ENCODE measurements at regions not wholly inside any gene's neighbourhood (a gene's known extent, or its start where the extent isn't known, plus 50 kb on each side); places are given as distances from the start of the nearest gene placed in this dataset.

DNA sequence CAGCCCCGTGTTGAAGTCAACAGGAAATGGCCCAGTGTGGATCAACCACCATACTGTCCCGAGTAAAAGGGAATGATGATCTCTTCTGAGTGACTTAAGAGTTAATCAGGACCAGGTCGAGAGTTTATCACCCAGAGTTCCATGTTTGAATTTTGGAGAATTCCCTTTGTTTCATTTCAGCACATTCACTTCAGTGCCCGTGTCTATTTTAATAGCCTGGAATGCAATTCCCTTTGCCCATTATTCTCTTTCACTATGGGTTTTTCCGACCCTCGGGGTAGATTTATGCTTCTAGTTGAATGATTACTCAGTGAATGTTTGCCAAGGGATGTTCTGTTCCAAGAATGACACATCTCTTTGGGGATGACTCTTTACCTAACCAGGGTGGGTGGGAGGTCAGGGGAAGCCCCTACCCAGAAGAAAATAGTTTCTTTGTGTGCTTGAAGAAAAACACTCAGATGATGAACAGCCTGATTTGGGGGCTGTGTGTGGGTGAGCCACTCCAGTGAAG is 594.9 kb downstream of the INHBA start:
- H3F3A ChIP-seq (ENCODE audit: insufficient read depth) = 0 out of 2 replicates have a peak, but pooled peaks cover 3% of the 10 kb centered on the region
- H3K9ac ChIP-seq (ENCODE audit: low read length) = no peak overlapping the region
- H3K27me3 ChIP-seq (ENCODE audit: low read length) = no peaks in the 10 kb centered on the region
- H3K79me2 ChIP-seq (ENCODE audit: insufficient read depth, low read length) = no peaks in the 10 kb centered on the region
- no peaks in the 10 kb centered on the region for H3K9me2 ChIP-seq (replicated peaks; ENCODE audit: insufficient read depth, low read length)
- no peak overlapping the region for H2AFZ ChIP-seq (ENCODE audit: low read depth, low read length, severe bottlenecking)
- H3K9me3 ChIP-seq (ENCODE audit: insufficient read depth, low read length) = no peaks in the 10 kb centered on the region
- no peaks in the 10 kb centered on the region for H4K20me1 ChIP-seq (ENCODE audit: low read depth, low read length)
- H3K4me3 ChIP-seq (ENCODE audit: insufficient read depth, low read length, poor library complexity, severe bottlenecking) = no peak overlapping the region
- no peaks in the 10 kb centered on the region for H3K36me3 ChIP-seq (ENCODE audit: low read length)
- H3K4me2 ChIP-seq (ENCODE audit: low read depth, low read length, poor library complexity, severe bottlenecking) = no peak overlapping the region
- H3K27ac ChIP-seq (ENCODE audit: low read depth, low read length) = no peak overlapping the region
- TF ChIP-seq, protein P1, sequence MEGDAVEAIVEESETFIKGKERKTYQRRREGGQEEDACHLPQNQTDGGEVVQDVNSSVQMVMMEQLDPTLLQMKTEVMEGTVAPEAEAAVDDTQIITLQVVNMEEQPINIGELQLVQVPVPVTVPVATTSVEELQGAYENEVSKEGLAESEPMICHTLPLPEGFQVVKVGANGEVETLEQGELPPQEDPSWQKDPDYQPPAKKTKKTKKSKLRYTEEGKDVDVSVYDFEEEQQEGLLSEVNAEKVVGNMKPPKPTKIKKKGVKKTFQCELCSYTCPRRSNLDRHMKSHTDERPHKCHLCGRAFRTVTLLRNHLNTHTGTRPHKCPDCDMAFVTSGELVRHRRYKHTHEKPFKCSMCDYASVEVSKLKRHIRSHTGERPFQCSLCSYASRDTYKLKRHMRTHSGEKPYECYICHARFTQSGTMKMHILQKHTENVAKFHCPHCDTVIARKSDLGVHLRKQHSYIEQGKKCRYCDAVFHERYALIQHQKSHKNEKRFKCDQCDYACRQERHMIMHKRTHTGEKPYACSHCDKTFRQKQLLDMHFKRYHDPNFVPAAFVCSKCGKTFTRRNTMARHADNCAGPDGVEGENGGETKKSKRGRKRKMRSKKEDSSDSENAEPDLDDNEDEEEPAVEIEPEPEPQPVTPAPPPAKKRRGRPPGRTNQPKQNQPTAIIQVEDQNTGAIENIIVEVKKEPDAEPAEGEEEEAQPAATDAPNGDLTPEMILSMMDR (IDR thresholded peaks at IDR 0.05; ENCODE audit: insufficient read depth, low read length, poor library complexity, severe bottlenecking) = no peak
- TF ChIP-seq EZH2phosphoT487 (conservative IDR thresholded peaks at IDR 0.05; ENCODE audit: low read length) = no peak

- Histone ChIP-seq H3K27me3 (ENCODE audit: low read length) (no peaks in the 10 kb centered on the region), H3F3A (ENCODE audit: insufficient read depth) (0 out of 2 replicates have a peak, but pooled peaks cover 3% of the 10 kb centered on the region), H3K9me2 (replicated peaks; ENCODE audit: insufficient read depth, low read length) (no peaks in the 10 kb centered on the region), H3K27ac (ENCODE audit: low read depth, low read length) (no peak overlapping the region), H2AFZ (ENCODE audit: low read depth, low read length, severe bottlenecking) (no peak overlapping the region), H3K36me3 (ENCODE audit: low read length) (no peaks in the 10 kb centered on the region), H3K9me3 (ENCODE audit: insufficient read depth, low read length) (no peaks in the 10 kb centered on the region), H3K4me3 (ENCODE audit: insufficient read depth, low read length, poor library complexity, severe bottlenecking) (no peak overlapping the region), H3K9ac (ENCODE audit: low read length) (no peak overlapping the region), H3K79me2 (ENCODE audit: insufficient read depth, low read length) (no peaks in the 10 kb centered on the region), H4K20me1 (ENCODE audit: low read depth, low read length) (no peaks in the 10 kb centered on the region), H3K4me2 (ENCODE audit: low read depth, low read length, poor library complexity, severe bottlenecking) (no peak overlapping the region)
- TF ChIP-seq, protein P1 (IDR thresholded peaks at IDR 0.05; ENCODE audit: insufficient read depth, low read length, poor library complexity, severe bottlenecking) = no peak
- no peak for TF ChIP-seq EZH2phosphoT487 (conservative IDR thresholded peaks at IDR 0.05; ENCODE audit: low read length)
These were observed 595.5 kb downstream of the INHBA start for GRCh38 chr7:41107330-41107937.

GRCh38 chr7:41104631-41105030 is 598.3 kb downstream of the INHBA start:
- Histone ChIP-seq H4K20me1 (ENCODE audit: low read depth, low read length) (no peaks in the 10 kb centered on the region), H3K4me3 (ENCODE audit: insufficient read depth, low read length, poor library complexity, severe bottlenecking) (no peak overlapping the region), H3K9me2 (replicated peaks; ENCODE audit: insufficient read depth, low read length) (no peaks in the 10 kb centered on the region), H3K4me2 (ENCODE audit: low read depth, low read length, poor library complexity, severe bottlenecking) (no peak overlapping the region), H3K9ac (ENCODE audit: low read length) (no peak overlapping the region), H3K79me2 (ENCODE audit: insufficient read depth, low read length) (no peaks in the 10 kb centered on the region), H3K27ac (ENCODE audit: low read depth, low read length) (no peak overlapping the region), H2AFZ (ENCODE audit: low read depth, low read length, severe bottlenecking) (no peak overlapping the region), H3F3A (ENCODE audit: insufficient read depth) (0 out of 2 replicates have a peak, but pooled peaks cover 3% of the 10 kb centered on the region), H3K36me3 (ENCODE audit: low read length) (no peaks in the 10 kb centered on the region), H3K9me3 (ENCODE audit: insufficient read depth, low read length) (no peaks in the 10 kb centered on the region), H3K27me3 (ENCODE audit: low read length) (no peaks in the 10 kb centered on the region)
- TF ChIP-seq, protein P1 (IDR thresholded peaks at IDR 0.05; ENCODE audit: insufficient read depth, low read length, poor library complexity, severe bottlenecking) = no peak
- TF ChIP-seq EZH2phosphoT487 (conservative IDR thresholded peaks at IDR 0.05; ENCODE audit: low read length) = no peak

All from SU-DHL-6 (cell line).